ENCODE measurements at regions not wholly inside any gene's neighbourhood (a gene's known extent, or its start where the extent isn't known, plus 50 kb on each side); places are given as distances from the start of the nearest gene placed in this dataset.

DNA sequence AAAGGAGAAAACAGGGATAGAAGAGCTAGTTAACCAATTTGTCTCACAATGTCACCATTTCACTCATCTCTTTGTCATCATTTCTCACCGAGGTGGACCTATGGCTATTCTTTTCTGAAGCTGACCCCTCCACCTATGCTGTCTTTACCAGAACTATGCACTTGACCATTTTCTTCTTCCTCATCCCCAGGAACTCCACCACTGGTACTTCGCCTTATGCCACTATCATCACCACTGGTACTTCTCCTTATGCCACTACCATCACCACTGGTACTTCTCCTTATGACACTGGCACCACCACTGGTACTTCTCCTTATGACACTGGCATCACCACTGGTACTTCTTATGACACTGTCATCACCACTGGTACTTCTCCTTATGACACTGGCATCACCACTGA, 745.8 kb upstream of the CHAC2 start:
- DNase-seq, result no peak

DNA sequence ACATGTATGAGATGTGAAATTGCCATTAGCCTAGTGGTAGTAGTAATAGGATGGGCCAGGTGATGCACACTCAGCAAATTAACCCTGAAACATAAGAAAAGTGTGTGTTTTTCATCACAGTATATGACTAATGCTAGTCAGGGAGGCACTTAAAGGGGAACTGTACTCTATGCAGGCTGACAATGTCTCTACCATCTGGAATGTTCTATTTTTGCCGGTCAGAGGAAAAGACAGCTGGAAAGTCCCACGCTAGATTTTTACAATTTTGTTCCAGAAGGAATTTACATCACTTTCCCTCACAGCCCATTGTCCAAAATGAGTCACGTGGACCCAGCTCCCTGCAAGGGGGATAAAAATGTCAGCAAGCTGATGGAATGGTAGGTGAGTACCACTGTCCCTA, 746.3 kb upstream of the CHAC2 start:
- DNase-seq, result peak; percentile 55

DNA sequence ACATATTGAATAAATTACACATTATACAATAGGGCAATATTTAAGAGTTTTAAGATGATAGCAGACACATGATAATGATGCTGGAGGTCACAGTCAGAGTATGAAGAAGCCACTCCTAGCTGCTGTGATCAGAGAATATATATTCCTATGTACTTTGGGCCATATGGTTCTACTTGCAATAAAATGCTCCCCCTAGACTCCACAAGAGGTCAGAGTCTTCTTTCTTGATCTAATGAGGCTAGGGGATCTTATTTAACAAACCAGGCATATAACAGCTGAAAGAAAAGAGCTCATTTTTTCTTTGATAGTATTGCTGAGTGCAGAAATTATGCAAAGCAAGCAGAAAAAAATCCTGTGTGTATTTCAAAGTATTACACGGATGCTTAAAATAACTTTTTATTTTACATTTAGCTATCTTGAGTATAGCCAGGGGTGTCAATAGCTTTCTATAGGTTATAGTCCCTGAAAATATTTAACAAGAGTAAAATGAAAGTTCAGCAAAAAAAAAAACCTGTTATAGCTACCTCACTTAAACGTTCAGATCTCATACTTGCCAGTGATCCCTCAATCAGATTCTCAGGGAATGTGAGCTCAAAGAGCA, 748.7 kb upstream of the CHAC2 start:
- peak; percentile 13 for DNase-seq

DNA sequence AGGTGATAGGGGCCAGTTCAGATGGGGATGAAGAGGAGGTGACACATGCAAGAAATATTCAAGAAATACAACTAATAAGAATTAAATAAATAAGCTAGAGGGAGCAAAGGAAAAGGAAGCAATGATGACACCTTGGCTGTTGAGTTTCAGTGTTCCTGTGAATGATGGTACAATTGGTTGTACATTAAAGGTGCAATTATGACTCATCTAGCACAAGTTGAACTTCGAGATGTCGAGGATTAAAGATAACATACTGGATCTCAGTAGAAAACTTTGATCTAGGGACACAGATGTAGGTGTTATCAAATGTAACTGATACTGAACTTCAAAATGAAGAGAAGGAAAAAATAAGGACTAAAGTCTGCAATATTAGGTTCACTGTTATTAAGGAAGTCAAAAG, 760.6 kb upstream of the CHAC2 start:
- no peak for DNase-seq

DNA sequence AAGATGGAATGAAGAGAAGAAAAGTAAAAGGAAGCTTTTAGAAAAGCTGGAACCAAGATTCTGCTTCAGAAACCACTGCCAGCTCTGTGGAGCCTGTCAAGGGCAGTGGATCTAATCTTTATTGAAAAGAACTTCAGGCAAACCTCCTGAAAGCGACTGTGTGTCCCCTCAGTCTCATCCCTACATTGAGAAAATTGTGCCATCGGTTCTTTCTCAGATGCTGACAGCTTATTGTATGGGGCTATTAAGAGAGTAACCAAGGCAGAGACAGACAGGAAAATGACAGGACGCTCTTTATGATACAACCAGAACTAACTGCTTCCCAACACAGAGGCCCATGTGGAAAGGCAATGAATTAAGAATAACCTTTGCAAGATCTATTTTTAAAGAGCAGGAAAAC, 763.2 kb upstream of the CHAC2 start:
- DNase-seq, result no peak

DNA sequence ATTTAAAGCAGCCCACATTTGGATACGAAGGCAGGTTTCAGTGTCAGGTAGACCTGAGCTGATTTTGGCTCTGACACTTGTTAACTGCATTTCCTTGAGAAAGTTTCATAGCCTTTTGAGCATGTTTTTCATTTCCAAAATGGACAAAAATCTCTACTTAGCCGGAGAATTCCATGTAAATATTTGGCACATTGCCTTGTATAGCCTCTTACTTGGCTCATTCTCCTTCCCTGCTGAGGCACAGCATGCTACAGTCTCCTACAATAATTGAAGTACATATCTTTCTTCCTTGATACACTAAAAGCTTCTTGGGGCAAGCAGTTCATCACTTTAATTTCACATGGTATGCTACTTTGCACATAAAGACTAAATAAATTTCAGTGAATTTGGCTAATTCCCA, 772.2 kb upstream of the CHAC2 start:
- DNase-seq, result peak; percentile 11

DNA sequence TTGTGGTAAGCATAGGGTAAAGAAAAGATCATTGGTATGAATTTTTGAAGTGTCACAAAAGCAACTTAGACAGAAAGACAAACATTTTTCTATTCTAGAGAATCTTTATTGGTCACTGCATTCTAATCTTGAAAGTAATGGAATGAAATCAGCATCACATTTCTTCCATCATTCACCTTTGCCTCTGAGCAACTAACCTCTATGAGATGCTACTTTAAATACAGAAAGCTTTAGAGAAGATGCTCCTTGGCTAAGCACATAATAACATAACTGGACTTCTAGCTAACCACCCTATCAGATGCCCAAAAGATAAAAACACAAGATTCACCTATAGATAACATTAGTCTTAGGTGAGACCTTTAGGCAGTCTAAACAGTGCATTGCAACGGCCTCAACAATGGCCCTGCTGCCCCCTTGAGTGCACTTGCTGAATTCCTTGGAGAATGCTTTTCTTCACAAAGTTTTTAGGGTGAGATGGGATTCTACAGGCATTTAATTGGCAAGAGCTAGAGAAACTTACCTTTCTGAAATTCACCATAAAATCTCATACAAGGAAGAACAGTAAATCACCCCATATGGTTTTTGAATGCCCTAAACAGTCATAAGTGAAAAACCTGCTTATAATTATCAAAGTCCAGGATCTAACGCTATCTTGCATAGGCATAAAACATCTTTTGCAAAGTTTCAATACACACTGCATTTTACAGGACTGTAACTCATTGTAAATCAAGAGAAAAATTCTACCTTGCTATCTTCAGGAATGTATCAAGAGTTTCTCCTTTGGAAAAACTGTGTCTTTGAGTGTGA, 791.3 kb upstream of the CHAC2 start:
- DNase-seq, result no peak

DNA sequence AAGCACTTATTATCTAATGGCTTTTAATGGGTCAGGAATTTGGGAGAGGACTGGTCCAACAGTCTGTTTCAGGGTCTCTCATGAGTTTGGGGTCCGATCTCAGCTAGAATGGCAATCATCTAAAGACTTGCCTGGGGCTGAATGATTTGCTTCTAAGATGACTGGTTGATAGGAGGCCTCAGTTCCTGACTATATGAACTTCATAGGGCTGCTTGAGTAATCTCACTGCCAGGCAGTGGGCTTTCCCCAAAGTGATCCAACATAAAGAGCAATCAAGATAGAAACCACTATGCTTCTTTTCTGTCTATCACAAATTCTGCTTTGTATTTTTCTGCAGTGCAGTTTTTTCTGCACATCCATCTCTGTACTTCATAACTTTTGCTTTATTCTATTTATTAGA, 793.5 kb upstream of the CHAC2 start:
- DNase-seq, result no peak

DNA sequence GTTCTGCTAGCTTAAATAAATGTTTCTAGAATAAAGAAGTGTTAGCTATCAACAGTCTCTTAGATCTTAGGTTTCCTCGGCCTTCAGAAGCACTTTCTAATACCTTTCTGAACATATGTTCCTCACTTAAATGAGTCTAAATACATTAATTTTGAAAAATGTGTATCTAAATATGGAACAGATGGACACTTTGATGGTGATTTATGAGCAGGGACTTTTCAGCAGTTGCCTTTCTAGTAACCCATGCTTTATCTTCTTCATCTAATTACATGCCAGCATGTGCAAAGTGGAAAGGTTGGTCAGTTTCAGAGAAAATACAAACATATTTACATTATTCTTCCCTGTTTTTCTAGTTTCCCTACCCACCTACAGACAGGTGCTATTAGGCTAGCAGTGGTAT, 797.0 kb upstream of the CHAC2 start:
- no peak for DNase-seq

DNA sequence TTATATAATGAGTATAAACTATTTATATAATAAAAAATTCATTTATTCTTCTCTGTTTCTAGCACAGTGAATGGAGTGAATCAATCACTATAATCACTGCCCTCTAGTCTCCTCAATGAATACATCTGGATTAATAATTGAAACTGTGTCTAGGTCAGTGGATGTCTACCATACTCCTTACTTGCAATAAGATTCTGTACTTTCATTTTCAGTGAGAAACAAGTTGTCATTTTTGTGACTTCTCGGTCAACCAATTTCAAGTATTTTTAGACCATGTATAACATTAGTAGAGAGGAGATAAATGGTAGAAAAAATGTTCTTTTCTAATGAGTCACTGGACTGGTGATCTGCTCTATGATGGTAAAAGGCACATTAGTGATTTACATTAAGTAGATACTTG, 799.6 kb upstream of the CHAC2 start:
- DNase-seq, result no peak

DNA sequence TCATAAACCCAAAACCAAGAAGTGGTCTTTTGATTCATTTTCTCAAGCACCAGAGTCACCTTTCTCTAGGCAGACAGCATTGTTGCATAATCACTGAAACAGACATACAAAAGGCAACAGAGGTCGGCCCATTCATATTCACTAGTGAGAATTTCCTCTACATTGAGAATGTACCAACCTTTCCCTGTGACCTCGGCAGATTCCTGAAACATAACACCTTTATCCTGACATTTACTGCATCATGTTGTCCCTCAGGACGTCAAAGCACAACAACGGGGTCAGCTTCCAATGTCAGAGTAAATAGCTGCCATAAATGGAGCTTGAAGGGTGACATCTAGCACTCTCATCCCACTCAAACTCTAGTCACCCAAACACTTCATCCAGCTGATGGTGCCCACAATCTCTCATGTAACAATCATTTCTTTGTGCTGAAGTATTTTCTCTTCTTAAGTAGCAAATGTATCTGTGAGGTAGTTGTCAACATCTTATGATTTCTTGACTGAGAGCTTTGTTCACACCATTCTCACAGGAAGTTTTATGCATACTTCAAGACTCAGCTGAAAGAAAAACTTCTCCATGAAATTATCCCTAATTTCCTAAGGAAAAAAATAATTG, 802.6 kb upstream of the CHAC2 start:
- no peak for DNase-seq

DNA sequence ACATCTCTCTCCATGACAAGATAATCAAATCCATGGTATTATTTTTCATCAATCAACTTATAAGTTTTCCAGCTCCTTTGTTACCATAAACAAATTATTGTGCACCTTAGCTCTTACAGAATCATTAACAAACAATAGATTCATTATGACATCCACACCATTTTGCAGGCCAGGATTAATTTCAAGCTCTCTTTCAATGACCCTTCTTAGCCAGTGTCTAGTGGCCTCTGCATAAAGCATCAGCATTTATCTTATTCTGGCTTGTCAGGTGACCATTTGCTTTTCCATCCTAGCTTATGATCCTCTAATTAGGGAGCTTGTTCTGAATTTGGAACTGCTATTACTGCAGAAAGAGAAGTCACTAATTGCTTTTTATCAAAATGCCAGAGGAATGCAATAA, 806.2 kb upstream of the CHAC2 start:
- DNase-seq, result no peak

DNA sequence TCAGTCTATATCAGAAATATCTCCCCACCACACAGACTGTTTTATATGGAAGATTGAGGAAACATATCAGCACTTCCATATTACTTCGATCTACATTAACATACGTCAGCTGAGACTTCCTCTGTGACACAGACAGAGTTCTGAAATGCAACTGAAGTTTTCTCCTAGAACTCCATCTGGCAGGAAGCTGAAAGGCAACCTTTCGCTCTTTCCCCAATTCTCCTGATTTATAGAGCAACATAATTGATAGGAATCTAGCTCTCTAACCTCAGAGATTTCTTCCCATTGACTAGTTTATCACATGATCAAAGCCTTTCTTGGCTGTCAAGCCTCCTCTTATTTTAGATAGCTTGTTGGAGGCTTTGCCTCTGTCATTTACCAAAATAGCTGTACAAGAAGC, 806.7 kb upstream of the CHAC2 start:
- DNase-seq, result no peak

DNA sequence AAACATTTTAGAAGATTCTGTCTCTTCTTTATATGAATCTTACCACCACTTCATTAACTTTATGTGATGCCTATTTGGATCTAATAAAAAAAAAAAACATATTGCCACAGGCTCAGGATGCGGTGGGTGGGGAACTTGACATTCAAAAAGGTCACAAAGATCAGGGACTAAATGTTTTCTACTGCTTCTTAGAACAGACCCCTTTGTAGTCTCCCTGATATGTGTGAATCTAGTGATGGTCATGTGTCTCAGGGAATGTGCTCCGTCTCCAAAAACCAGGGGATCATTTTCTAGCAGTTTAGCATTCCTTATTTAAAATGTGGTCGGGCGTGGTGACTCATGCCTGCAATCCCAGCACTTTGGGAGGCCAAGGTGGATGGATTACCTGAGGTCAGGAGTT, 807.8 kb upstream of the CHAC2 start:
- DNase-seq, result no peak

DNA sequence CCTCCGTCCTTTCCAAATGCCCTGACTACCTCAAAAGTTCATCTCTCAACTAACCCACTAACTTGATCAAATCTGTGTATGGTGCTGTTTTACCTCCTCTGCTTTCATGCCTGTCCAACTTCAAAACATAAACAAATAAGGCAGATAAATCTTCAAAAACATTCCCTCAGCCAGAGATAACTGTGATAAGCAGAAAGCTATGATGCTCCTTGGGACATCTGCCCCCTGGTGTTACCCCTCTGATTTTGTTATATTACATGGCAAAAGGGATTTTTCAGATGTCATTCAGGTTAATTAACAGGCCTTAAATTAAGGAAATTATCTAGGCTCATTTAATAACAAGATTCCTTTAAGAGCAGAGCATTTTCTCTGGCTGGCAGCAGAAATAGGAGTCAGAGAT, 810.8 kb upstream of the CHAC2 start:
- no peak for DNase-seq

DNA sequence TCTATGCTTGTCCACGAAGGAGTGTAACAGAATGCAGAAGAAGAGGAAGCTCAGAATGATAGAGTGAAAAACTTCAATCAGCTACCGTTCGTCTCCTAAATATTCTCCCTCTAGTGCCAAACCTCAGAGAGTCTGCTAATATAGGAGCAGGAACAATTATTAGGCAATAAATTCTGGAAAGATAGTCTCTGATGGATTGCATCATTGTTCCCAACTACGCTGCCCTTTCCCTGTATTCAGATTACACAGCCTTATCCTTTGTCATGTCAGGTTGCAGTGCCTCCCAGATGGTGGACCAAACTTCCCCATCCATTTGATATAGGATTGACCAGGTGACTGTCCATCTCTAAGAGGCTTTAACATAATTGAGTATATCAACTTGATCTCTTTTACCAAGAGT, 811.5 kb upstream of the CHAC2 start:
- DNase-seq, result no peak

DNA sequence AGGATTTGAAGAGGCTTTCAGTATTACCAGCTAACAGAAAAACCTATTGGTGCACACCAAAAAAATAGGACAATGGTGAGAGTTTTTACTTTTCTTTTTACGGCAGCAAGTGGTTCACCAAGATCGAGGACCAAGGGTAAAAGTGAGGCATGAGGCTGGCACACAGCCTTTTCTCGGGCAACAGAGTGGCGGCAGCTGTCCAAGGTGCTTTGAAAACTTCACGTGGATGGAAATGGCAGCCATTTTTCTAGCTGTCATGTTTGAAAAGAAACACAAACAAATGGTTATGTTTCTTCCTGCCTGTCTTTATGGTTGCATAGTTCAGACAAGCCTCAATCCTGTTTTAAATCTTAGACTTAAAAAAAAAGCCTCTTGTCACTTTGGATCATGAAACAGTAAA, 812.5 kb upstream of the CHAC2 start:
- no peak for DNase-seq

DNA sequence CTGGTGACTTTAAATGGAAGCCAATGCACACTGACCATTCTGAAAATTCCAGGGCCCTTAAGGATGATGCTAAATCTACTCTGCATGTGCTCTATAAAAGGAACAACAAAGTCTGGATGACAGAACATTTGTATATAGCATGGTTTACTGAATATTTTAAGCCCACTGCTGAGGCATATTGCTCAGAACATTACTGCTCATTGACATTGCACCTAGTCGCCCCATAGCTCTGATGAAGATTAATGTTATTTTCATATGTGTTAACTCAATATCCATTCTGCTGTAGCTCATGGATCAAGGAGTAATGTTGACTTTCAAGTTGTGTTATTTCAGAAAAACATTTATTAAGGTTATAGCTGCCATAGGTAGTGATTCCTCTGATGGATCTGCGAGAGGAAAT, 827.5 kb upstream of the CHAC2 start:
- no peak for DNase-seq

DNA sequence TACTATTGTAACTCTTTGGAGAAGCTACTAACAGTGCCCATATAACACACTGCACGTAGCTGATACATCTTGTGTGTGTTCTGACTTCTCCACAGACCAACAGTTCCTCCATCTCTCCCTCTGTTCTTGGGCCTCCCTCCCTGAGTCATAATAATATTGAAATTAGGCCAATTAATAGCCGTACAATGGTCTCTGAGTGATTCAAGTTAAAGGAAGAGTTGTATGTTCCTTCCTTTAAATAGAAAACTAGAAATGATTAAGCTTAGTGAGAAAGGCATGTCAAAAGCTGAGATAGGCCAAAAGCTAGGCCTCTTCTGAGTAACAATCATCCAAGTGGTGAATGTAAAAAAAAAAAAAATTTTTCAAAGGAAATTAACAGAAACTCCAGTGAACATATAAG, 828.4 kb upstream of the CHAC2 start:
- no peak for DNase-seq

DNA sequence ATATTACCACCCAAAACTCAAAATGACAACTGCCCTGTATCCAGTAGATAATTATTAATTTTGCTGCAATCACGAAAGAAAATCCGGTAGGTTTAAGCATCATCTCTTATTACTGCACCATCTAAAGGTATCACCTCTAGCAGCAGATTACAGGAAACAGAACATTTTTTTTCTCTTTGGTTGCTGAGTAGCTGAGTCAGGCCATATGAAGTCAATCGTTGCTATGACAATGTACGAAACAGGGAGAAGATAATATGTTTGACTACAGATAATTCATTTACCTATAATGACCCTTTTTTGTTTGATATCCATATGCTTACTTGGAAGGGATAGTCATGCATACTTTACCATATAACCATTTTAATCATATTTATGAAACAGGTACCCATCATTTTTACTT, 831.6 kb upstream of the CHAC2 start:
- DNase-seq, result no peak

DNA sequence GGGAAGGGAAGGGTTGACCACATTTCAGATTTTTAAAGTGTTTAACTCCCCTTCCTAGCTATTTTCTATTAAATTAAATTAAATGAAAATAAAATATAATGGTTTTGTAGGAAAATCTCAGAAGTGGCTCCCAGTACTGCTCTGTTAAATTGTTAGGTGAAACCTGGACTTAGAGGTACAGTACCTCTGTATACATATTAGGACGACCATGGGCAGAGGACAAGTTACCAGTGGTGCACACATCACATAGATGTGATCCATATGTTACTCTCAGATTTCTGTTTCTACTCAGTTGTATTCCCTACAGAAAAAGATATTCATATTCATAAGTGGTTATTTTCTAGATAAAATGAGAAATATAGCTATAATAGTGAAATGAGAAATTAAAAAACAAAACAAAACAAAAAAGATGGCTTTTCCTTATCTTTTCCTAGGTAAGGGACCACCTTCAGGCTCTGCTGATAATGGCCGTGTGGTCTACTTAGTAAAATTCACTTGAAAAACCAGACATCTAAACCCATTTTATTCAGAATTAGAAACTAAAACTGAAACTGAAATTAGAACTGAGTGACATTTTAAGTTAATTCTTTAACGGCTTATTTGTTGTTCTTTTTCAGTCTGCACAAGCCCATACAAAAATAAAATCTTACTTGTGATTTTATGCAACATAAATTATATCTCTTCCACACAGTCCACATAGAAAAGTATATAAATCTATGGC, 832.5 kb upstream of the CHAC2 start:
- DNase-seq, result no peak

DNA sequence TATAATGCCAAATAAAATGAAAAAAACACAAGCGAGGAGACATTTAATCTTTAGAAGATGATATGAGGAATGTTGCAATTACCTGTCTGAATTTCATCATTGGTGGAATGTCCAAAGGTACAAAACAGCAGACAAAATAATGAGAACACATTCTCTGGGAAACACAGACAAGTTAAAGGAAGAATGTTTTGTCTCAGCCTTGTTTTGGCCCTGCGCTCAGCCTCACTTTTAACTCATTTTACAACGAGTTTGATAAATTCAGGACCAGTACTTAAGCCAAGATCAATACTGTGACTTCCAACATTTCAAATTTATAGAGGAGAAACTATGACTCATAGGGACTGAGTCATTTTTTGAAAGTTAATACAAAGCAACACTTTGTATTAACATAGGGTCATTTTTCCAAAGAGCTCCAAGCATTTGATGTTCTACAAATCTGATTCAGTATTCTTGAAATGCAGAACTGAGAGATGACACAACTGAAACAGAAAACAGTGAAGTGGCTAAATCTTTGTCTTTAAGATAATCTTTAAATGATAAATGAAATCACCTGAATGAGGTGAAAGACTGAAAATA, 833.2 kb upstream of the CHAC2 start:
- DNase-seq, result peak; percentile 17

DNA sequence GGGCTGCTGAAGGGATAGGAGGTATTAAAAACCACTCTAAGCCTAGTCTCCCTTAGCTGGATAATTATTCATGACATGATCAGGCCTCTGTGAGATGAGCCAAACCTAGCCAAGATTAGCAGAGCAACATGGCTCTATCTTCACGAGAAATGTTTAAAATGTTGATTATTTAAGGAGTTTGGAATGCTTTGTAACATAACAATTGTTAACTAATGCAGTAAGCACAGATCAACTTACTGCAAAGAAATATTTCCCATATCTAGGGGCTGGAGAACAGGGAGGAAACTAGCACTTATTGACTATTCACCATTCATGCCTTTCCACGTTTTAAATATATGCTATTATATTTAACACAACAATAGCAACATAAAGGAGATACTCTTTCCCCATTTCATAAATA, 833.7 kb upstream of the CHAC2 start:
- no peak for DNase-seq
